Stimulated activated CD8-positive, alpha-beta memory T cell treated with anti-CD3 and anti-CD28 coated beads, Interleukin-15, amount 100 ng/mL, for 24 hours (primary cell): ENCODE measurements at regions not wholly inside any gene's neighbourhood (a gene's known extent, or its start where the extent isn't known, plus 50 kb on each side); places are given as distances from the start of the nearest gene placed in this dataset.

Source experiments
- DNase-seq: peaks from one replicate; pipeline ENCODE4 v3.0.0-alpha.2; 2020; ENCODE audit warnings: low read depth

DNA sequence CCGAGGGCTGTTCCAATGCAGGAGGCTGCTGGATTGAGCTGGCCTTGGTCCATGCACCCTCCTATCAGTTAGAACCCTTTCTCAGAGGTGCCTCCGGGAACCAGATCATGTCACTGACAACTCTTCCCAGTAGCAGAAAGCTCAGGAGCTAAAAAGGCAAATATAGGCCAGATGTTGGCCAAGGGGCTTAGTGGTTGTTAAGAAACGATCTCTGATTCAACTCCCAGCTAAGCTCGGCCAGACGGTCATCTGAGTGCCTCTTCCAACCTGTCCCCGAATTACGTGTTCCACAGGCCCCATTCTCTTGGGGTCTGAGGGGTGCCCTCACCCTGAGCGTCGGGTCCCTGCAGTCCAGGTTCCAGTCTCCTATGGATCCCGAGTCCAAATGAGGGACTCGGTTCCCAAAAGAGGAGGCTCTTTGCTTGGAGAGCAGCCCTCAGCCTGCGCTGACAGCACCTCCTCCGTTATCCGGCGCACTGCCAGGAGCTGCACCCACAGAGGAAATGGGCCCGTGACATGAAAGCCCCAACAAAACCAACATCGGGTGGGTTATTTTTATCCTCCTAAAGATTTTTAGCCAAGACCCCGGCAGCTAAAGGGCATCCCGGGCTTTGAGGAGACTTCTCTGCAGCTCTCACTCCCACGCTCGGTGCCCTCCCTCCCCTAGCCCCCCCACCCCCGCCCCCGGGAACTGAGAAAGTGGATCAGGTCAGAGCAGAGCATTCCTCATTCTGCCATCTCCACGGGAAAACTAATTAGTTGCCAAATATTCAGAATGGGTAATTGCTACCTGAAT is 106.6 kb upstream of the ID2 start:
- no peak for DNase-seq

GRCh38 chr2:8575834-8576423 is 105.9 kb upstream of the ID2 start:
- no peak for DNase-seq

- no peak for DNase-seq
These were observed 105.2 kb upstream of the ID2 start for GRCh38 chr2:8576525-8577167.

- no peak for DNase-seq
These were observed 104.3 kb upstream of the ID2 start for GRCh38 chr2:8577573-8577972.

DNA sequence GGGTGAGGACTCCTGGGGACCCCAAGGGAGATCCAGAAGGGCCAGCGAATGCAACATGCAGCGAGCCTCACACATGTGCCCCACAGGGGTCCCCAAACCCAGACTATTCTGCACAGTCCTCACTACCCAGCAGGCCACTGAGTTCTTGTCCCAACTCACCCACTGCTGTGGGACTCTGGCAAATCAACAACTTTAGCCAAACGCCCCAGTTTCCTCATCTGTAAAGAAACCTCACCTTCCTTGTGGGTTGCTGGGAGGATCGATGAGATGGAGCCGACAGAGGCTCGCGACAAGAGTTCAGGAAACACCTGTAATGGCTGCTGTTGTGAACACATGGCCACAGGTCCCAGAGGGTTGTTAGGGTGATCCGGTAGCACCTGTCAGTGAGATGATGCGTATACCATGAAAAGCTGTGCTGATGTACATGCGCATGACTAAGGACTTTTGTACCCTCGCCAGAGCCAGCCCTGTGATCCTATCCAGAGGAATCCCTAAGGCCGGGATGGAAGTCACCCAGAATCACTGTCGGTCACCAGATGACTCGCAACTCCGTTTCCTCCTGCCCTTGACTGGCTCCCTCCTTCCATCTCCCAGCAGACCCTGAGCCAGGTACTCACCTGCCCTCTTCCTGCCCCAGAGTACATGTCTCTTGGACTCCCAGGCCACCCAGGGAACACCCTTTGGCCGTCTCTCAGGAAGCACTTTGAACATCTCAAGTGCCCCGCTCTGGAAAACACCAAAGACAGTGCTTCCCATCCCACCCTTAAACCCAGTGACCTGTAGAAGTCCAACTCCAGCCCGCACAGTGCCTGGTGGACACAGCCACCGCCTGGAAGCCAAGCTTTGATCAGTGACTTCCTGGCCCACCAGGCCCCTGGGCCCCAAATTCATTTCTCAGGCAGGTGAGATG is 103.3 kb upstream of the ID2 start:
- no peak for DNase-seq

DNA sequence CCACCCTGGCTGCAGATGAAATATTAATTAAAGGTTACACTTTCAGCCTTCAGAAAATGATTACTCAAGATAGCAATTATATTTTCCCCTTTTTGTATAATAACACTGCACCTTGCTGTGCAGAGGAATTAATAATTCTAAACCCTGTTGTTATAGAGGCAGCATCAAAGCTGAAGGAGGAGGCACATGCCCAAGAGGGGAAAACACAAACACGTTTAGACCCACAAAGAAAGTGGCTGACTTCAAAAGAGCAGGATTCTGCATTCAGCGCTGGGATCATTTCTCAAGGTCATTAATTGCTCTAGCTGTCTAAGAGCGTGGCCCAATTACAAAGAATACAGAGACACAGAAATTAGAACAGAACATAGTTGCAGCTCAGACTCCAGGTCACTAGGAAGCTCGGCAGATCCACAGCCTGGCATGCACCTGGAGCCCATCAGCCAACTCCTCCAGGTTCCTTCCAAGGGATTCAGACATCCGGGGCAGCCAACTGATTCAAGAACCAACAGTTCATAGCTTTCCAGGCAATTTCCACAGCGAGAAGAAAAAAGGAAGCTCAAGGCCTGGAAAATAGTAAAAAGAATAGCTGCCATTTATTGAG is 102.3 kb upstream of the ID2 start:
- no peak for DNase-seq

GRCh38 chr2:8580316-8581233 is 101.3 kb upstream of the ID2 start:
- no peak for DNase-seq

- no peak for DNase-seq
These were observed 100.7 kb upstream of the ID2 start for GRCh38 chr2:8581234-8581561.

DNA sequence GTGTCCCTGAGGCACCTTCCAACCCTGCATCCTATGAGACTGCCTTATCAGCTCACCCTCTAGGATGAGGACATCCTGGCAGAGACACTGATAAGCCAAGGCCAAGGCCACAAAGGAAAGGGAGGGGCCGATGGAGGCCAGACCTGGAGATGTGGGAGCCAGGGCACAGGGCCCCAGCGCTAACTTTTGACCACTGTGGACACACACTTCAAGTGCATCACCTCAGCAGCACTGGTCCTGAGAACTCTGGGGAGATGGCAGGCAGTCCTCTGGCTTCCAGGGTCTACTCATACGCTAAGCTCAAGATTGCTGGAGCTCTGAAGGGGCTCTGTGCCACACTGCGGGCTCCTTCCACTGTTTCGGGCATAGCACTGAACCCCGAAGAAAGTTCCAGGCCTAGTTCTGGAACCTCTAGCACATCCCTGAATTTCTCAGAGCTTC is 100.2 kb upstream of the ID2 start:
- DNase-seq = no peak

GRCh38 chr2:8582191-8582590 is 99.7 kb upstream of the ID2 start:
- DNase-seq = no peak

GRCh38 chr2:8582651-8583399 is 99.0 kb upstream of the ID2 start:
- DNase-seq = no peak

GRCh38 chr2:8583400-8584173 is 98.3 kb upstream of the ID2 start:
- peak; percentile 63 for DNase-seq

GRCh38 chr2:8584174-8585066 is 97.4 kb upstream of the ID2 start:
- no peak for DNase-seq

DNA sequence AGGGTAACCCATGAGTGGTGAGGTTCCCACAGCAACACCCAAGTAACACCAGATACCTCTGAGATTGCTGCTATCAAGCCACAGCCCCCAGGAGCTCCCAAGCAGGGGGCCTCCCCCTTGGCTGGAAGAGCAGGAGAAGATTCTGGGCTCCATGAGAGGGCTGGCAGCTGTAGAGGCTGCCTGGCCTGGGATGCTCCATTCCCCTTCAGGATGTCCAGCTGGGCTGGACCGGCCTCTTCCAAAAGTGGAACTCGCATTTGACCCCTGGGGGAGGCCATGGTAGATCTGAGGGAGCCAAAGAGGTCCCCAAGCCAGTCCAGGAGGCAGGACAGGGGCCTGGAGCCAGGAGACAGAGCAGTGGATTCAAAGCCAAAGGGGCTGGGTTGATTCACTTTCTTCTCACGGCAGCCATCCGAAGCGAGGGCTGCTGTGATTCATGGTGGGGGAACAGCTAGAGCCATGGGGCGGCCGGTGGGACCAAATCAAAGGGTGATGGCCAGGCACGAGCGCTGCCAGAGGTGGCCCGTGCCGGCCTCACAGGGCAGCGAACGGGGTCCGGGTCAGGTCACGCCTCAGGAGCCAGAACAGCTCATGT is 95.3 kb upstream of the ID2 start:
- no peak for DNase-seq

DNA sequence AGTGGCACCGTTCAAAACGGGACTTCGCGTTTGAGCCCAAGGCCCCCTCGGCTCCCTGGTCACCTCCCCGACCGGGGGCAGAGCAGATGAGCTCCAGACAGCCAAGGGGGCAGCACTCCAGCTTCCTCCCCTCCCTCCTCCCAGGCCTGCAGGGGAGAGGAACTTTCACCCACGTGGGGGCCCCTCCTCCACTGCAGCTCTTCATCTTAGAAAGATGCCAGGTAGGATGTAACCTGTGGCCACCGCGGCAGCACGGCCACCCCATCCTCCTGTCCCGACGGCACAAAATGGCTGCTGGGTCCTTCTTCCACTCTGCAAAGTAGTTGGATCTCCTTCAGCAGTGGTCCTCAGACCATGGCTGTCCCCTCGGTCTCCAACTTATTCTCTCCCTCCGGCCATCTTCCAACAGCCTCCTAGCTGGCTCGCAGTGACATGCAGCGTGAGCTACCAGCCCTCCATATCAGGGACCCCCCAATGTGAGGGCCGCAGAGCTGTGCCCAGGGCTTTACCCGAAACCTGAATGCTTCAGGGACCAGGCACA is 94.5 kb upstream of the ID2 start:
- DNase-seq = no peak

- no peak for DNase-seq
These were observed 93.7 kb upstream of the ID2 start for GRCh38 chr2:8587920-8588830.

- DNase-seq = no peak
These were observed 93.0 kb upstream of the ID2 start for GRCh38 chr2:8588831-8589191.
